Natural killer cell (primary cell): ENCODE measurements at regions not wholly inside any gene's neighbourhood (a gene's known extent, or its start where the extent isn't known, plus 50 kb on each side); places are given as distances from the start of the nearest gene placed in this dataset.

Source experiments
- ATAC-seq, 3 donors: fragments of 150-1000 bp in 2 of 3; fragments of 200-7000 bp in 1 of 3; cut with Tn5 transposase; 1 replicate in 1 of 3; 2 replicates in 2 of 3; pipeline ENCODE4 v1.10.0; 2021; ENCODE audit warnings: mild to moderate bottlenecking in 2 of 3, moderate library complexity in 2 of 3
- DNase-seq, 2 donors: peaks; one replicate each; pipeline versions ENCODE4 v3.0.0 to v3.0.0-alpha.2; 2013 to 2021; ENCODE audit warnings: mixed read lengths in 1 of 2
- H3K27ac ChIP-seq: one replicate; pipeline ENCODE4 v1.5.1; 2013; ENCODE audit warnings: mild to moderate bottlenecking, low read length
- H3K27me3 ChIP-seq: one replicate; pipeline ENCODE4 v1.6.1; 2013; ENCODE audit warnings: low read length; ENCODE audit not compliant: control insufficient read depth, insufficient read depth
- H3K36me3 ChIP-seq: one replicate; pipeline ENCODE4 v1.6.1; 2013; ENCODE audit warnings: low read length; ENCODE audit not compliant: control insufficient read depth, insufficient read depth
- H3K4me1 ChIP-seq: one replicate; pipeline ENCODE4 v1.6.1; 2013; ENCODE audit warnings: low read length; ENCODE audit not compliant: control insufficient read depth, insufficient read depth
- H3K4me3 ChIP-seq: one replicate; pipeline ENCODE4 v1.5.1; 2013; ENCODE audit warnings: low read length
- H3K9me3 ChIP-seq: one replicate; pipeline ENCODE4 v1.6.1; 2013; ENCODE audit warnings: low read length; ENCODE audit not compliant: control insufficient read depth, insufficient read depth
- H3K27ac Mint-ChIP-seq, 2 donors: one replicate each; pipeline ENCODE4 v1.8.0; 2022; ENCODE audit warnings: mild to moderate bottlenecking in 2 of 2, mixed read lengths in 2 of 2, moderate library complexity in 1 of 2
- H3K27me3 Mint-ChIP-seq, 2 donors: one replicate each; pipeline ENCODE4 v1.8.0; 2022; ENCODE audit warnings: low read depth in 2 of 2, mixed read lengths in 2 of 2
- H3K36me3 Mint-ChIP-seq: one replicate; pipeline ENCODE4 v1.8.0; 2022; ENCODE audit warnings: mixed read lengths
- H3K4me1 Mint-ChIP-seq, 2 donors: one replicate each; pipeline ENCODE4 v1.8.0; 2022; ENCODE audit warnings: mixed read lengths in 2 of 2
- H3K4me3 Mint-ChIP-seq: one replicate; pipeline ENCODE4 v1.8.0; 2022; ENCODE audit warnings: mild to moderate bottlenecking, moderate library complexity, mixed read lengths
- H3K9me3 Mint-ChIP-seq, 2 donors: one replicate each; pipeline ENCODE4 v1.8.0; 2022; ENCODE audit warnings: mixed read lengths in 2 of 2
- CTCF ChIP-seq: fragments of 200-600 bp; IDR thresholded peaks from one replicate; pipeline ENCODE4 v1.8.0; 2022; ENCODE audit warnings: antibody characterized with exemption
- WGBS: methylation state at CpG from one replicate; pipeline ENCODE4 v1.1.7; 2013; ENCODE audit warnings: missing lambda C conversion rate; ENCODE audit not compliant: insufficient coverage; 5-methylcytosine and 5-hydroxymethylcytosine counted together
- intact Hi-C: fragments of 100-400 bp; cut with micrococcal nuclease; formaldehyde crosslinking; loops from one replicate; pipeline ENCODE4 v1.14.2; 2022

- Mint-ChIP-seq H3K9me3 (peaks cover 16 to 17% of the 10 kb centered on the region in 2 donors), H3K4me1 (no peaks in the 10 kb centered on the region), H3K4me3 (no peak overlapping the region), H3K36me3 (peaks cover 10% of the 10 kb centered on the region), H3K27ac (no peak overlapping the region), H3K27me3 (no peaks in the 10 kb centered on the region)
- Histone ChIP-seq H3K4me1 (no peaks in the 10 kb centered on the region), H3K27me3 (no peaks in the 10 kb centered on the region), H3K36me3 (no peaks in the 10 kb centered on the region), H3K9me3 (no peaks in the 10 kb centered on the region), H3K4me3 (no peak overlapping the region), H3K27ac (no peak overlapping the region)
- intact Hi-C loops: no loop called here
- no peak for TF ChIP-seq CTCF
- 67% methylated on average over 1 of the region's 5 CpGs for WGBS
- ATAC-seq (no peak), DNase-seq (no peak)
Measured at GRCh38 chr12:40565029-40565633, 127.1 kb upstream of the CNTN1 start.

- Mint-ChIP-seq H3K4me1 (no peaks in the 10 kb centered on the region), H3K4me3 (no peak overlapping the region), H3K9me3 (peaks cover 19 to 22% of the 10 kb centered on the region in 2 donors), H3K27ac (no peak overlapping the region), H3K36me3 (peaks cover 10% of the 10 kb centered on the region), H3K27me3 (no peaks in the 10 kb centered on the region)
- DNase-seq (no peak), ATAC-seq (no peak)
- no CpG with 5 or more reads among the region's 1 CpG for WGBS
- Histone ChIP-seq H3K36me3 (no peaks in the 10 kb centered on the region), H3K4me3 (no peak overlapping the region), H3K27me3 (no peaks in the 10 kb centered on the region), H3K9me3 (no peaks in the 10 kb centered on the region), H3K27ac (no peak overlapping the region), H3K4me1 (no peaks in the 10 kb centered on the region)
- TF ChIP-seq CTCF: no peak
- intact Hi-C loops: no loop called here
Measured at GRCh38 chr12:40566271-40566670, 126.0 kb upstream of the CNTN1 start.

- intact Hi-C loops: no loop called here
- H3K27me3 Mint-ChIP-seq: no peaks in the 10 kb centered on the region
- Histone ChIP-seq H3K27ac (no peak overlapping the region), H3K9me3 (no peaks in the 10 kb centered on the region), H3K27me3 (no peaks in the 10 kb centered on the region), H3K4me3 (no peak overlapping the region), H3K36me3 (no peaks in the 10 kb centered on the region), H3K4me1 (no peaks in the 10 kb centered on the region)
- no peak for TF ChIP-seq CTCF
- H3K9me3 Mint-ChIP-seq: peaks cover 11 to 13% of the 10 kb centered on the region in 2 donors
- H3K36me3 Mint-ChIP-seq: peaks cover 4% of the 10 kb centered on the region
- DNase-seq (no peak), ATAC-seq (no peak)
- H3K4me3 Mint-ChIP-seq: no peak overlapping the region
- 100% methylated on average over 1 of the region's 1 CpG for WGBS
- H3K4me1 Mint-ChIP-seq: no peaks in the 10 kb centered on the region
- H3K27ac Mint-ChIP-seq: no peak overlapping the region
Measured at GRCh38 chr12:40569626-40570179, 122.5 kb upstream of the CNTN1 start.

- intact Hi-C loops: no loop called here
- no peak for TF ChIP-seq CTCF
- Histone ChIP-seq H3K9me3 (no peaks in the 10 kb centered on the region), H3K4me1 (no peaks in the 10 kb centered on the region), H3K4me3 (no peak overlapping the region), H3K27me3 (no peaks in the 10 kb centered on the region), H3K36me3 (no peaks in the 10 kb centered on the region), H3K27ac (no peak overlapping the region)
- DNase-seq: no peak
- Mint-ChIP-seq H3K9me3 (peaks cover 8 to 15% of the 10 kb centered on the region in 2 donors), H3K27ac (no peak overlapping the region), H3K4me3 (no peak overlapping the region), H3K4me1 (no peaks in the 10 kb centered on the region), H3K36me3 (no peaks in the 10 kb centered on the region), H3K27me3 (no peaks in the 10 kb centered on the region)
- ATAC-seq: no peak
Measured at GRCh38 chr12:40573024-40573423, 119.2 kb upstream of the CNTN1 start.
